Adrenal gland (tissue), 9 donors: ENCODE measurements at regions not wholly inside any gene's neighbourhood (a gene's known extent, or its start where the extent isn't known, plus 50 kb on each side); places are given as distances from the start of the nearest gene placed in this dataset.

ENCODE experiments used
- DNase-seq, 7 donors: peaks; one replicate each; pipeline ENCODE4 v3.0.0-alpha.2; 2019 to 2020
- H3K27ac ChIP-seq, 5 donors: fragments of 200-600 bp; sonication (generic) in 4 of 5; 1 replicate in 3 of 5; 2 replicates in 2 of 5; pipeline versions ENCODE4 v1.5.1 to v1.8.0; 2016 to 2020; ENCODE audit warnings: mild to moderate bottlenecking in 1 of 5
- H3K27me3 ChIP-seq: fragments of 200-600 bp; 2 replicates; pipeline ENCODE4 v1.8.0; 2021
- H3K36me3 ChIP-seq, 2 donors: fragments of 200-600 bp; replicated peaks in 1 of 2; 1 replicate in 1 of 2; 2 replicates in 1 of 2; pipeline versions ENCODE4 v1.5.1 to v1.8.0; 2018 to 2022
- H3K4me1 ChIP-seq, 2 donors: fragments of 200-600 bp; replicated peaks in 1 of 2; 1 replicate in 1 of 2; 2 replicates in 1 of 2; pipeline versions ENCODE4 v1.5.1 to v1.8.0; 2018 to 2021
- H3K4me3 ChIP-seq, 4 donors: fragments of 200-600 bp; sonication (generic) in 3 of 4; one replicate each; pipeline ENCODE4 v1.5.1; 2016 to 2018
- H3K9me3 ChIP-seq, 3 donors: fragments of 200-600 bp; sonication (generic) in 1 of 3; replicated peaks in 1 of 3; 1 replicate in 2 of 3; 2 replicates in 1 of 3; pipeline versions ENCODE4 v1.5.1 to v1.8.0; 2016 to 2021
- POLR2A ChIP-seq, 2 donors: fragments of 450-650 bp; IDR thresholded peaks; one replicate each; pipeline ENCODE4 v1.6.1; 2017; ENCODE audit warnings: antibody characterized with exemption in 2 of 2, mild to moderate bottlenecking in 2 of 2, moderate library complexity in 1 of 2
- WGBS, 4 donors: extraction: QIAGEN DNeasy Blood & Tissue Kit in 2 of 4; methylation state at CpG; one replicate each; pipeline versions ENCODE4 v1.1.5 to v1.1.7; 2013 to 2017; 5-methylcytosine and 5-hydroxymethylcytosine counted together
- intact Hi-C, 2 donors: fragments of 100-400 bp; cut with DNase I; formaldehyde crosslinking; loops; one replicate each; pipeline versions ENCODE4 v1.14.1 to v1.15.0; 2022 to 2023
- TF ChIP-seq, protein P1 (sequence below), 6 experiments: fragments of 450-650 bp in 4 of 6; fragments of 200-600 bp in 2 of 6; sonication (generic) in 1 of 6; IDR thresholded peaks; 1 replicate in 5 of 6; 2 replicates in 1 of 6; pipeline versions ENCODE4 v1.5.1 to v1.8.0; 2016 to 2021; ENCODE audit warnings: antibody characterized with exemption in 6 of 6, mild to moderate bottlenecking in 2 of 6, moderate library complexity in 1 of 6
- donor health status: healthy with polysubstance abuse.
- donor health status: Bipolar disorder and iron deficiency.
- donor health status: DM: yes; HTN: yes; CAD: no.
- donor health status: DM: no; HTN: no; CAD: no.
- donor health status: DM: no; HTN: no; CAD: no.

DNA sequence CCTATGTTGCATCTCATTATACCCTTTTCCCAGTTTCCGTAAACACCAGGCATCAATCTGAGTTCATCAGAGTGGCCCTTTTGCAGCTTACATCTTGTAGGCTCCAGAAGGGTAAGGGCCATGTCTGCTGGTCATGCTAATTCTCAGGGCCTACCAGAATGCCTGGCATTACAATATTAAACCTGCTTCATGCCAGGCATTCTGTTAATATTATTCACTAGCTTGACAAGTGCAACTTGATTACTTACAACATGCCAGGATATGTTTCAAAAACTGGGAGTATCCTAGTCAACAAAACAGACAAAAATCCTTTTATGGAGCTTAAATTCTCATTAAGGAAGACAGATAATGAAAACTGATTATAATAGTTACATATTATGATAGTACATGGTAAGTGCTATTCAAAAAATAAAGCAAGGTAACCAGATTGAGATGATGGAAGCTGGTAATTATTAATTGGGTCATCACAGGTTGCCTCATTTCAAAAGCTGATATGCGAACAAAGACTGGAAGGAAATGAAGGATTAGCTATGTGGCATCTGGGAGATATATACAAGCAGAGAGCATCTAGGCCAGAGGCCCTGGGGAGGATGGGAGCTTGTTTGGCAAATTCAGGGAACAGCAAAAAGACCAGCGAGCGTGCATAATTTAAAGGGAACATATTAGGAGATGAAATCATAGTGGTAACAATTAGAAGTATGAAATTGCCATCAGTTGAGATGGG lies 406.3 kb downstream of the DMRT2 start:
- intact Hi-C loops: no loop called here
- WGBS, 4 donors: 59 to 84% (median 70%) methylated on average over 4 of the region's 4 CpGs
- no peaks in the 10 kb centered on the region for H3K36me3 ChIP-seq
- TF ChIP-seq, protein P1, sequence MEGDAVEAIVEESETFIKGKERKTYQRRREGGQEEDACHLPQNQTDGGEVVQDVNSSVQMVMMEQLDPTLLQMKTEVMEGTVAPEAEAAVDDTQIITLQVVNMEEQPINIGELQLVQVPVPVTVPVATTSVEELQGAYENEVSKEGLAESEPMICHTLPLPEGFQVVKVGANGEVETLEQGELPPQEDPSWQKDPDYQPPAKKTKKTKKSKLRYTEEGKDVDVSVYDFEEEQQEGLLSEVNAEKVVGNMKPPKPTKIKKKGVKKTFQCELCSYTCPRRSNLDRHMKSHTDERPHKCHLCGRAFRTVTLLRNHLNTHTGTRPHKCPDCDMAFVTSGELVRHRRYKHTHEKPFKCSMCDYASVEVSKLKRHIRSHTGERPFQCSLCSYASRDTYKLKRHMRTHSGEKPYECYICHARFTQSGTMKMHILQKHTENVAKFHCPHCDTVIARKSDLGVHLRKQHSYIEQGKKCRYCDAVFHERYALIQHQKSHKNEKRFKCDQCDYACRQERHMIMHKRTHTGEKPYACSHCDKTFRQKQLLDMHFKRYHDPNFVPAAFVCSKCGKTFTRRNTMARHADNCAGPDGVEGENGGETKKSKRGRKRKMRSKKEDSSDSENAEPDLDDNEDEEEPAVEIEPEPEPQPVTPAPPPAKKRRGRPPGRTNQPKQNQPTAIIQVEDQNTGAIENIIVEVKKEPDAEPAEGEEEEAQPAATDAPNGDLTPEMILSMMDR (IDR thresholded peaks at IDR 0.05): no peak
- TF ChIP-seq POLR2A (IDR thresholded peaks at IDR 0.05): no peak
- H3K27ac ChIP-seq: no peak overlapping the region
- no peak overlapping the region for H3K4me3 ChIP-seq
- DNase-seq: no peak
- no peaks in the 10 kb centered on the region for H3K27me3 ChIP-seq
- no peaks in the 10 kb centered on the region for H3K9me3 ChIP-seq
- H3K4me1 ChIP-seq: no peaks in the 10 kb centered on the region

DNA sequence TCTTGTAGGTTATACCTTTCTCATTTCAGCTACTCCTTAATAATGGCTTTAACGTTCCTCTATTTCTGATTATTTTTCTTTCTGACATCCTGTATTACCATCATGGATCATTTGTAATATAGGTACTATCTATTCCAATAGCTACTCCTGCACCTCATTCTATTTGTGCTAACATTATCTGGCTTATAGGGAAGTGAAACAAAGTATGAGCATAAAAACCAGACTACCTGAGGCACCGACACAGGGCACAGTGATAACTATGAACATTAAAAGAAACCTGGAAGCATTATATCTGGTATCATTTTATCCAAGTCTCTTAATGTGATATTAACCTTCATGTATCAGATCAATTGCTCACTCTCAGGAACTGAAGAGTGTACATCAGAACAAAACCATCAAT lies 407.3 kb downstream of the DMRT2 start:
- no peaks in the 10 kb centered on the region for H3K9me3 ChIP-seq
- H3K4me3 ChIP-seq: no peak overlapping the region
- no peak overlapping the region for H3K27ac ChIP-seq
- H3K36me3 ChIP-seq: no peaks in the 10 kb centered on the region
- no peak for DNase-seq
- H3K27me3 ChIP-seq: no peaks in the 10 kb centered on the region
- intact Hi-C loops: no loop called here
- H3K4me1 ChIP-seq: no peaks in the 10 kb centered on the region
- 73 to 84% (median 78%) methylated on average over 2 of the region's 2 CpGs for WGBS, 4 donors
- TF ChIP-seq POLR2A (IDR thresholded peaks at IDR 0.05): no peak
- TF ChIP-seq, protein P1 (IDR thresholded peaks at IDR 0.05): no peak

DNA sequence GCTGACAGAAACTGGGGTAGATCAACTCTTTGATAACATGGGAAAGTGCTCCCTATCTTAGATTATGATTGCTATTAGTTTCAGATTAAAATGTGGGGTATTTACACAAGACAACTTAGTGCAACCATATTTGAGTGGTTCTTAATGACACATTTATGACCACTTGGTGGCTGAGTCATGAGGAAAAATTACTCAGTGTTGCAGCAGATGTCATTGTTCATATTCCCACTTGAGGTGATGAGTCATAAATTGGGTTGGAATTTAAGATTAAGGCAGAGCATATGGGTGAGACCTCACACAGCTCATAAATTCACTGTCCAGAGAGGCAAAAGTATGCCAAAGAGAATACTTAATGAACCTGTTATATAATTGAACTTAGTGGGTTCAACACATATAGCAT lies 408.3 kb downstream of the DMRT2 start:
- Histone ChIP-seq H3K36me3 (no peaks in the 10 kb centered on the region), H3K4me3 (no peak overlapping the region), H3K27ac (no peak overlapping the region), H3K9me3 (no peaks in the 10 kb centered on the region), H3K4me1 (no peaks in the 10 kb centered on the region), H3K27me3 (no peaks in the 10 kb centered on the region)
- intact Hi-C loops: no loop called here
- no peak for TF ChIP-seq POLR2A (IDR thresholded peaks at IDR 0.05)
- TF ChIP-seq, protein P1 (IDR thresholded peaks at IDR 0.05): no peak
- DNase-seq: no peak

DNA sequence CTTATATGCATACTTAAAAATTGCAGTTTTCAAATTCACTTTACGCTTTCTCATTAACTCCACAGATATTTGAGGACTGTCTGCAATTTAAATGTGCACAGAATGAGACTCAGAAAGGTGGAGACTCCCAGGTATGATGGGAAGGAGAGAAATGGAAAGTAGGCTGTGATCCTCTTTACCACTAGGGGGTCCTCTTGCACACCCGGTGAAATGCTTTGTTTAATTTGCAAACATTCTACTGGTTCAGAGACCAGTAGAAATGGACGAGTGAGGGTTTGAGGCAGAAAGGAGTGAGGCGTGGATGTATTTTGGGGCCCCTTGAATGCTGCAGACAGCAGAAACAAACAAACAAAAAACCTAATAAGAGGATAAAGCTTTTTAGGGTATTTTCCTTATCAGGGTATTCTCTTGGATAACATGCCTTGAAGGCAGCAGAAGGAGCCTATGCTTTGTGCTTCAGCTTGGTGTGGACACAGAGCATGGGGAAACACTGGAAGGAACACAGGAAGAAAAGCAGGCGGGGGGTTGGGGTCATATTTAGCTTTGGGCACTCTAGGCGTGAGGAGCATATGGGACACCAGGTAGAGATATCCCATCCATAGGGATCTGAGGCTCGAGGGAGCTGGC lies 410.1 kb downstream of the DMRT2 start:
- Histone ChIP-seq H3K4me3 (no peak overlapping the region), H3K9me3 (no peaks in the 10 kb centered on the region), H3K36me3 (no peaks in the 10 kb centered on the region), H3K4me1 (no peaks in the 10 kb centered on the region), H3K27me3 (no peaks in the 10 kb centered on the region), H3K27ac (no peak overlapping the region)
- TF ChIP-seq, protein P1 (IDR thresholded peaks at IDR 0.05): peak in 5 of 6 experiments; percentile 17 to 39 (median 34)
- TF ChIP-seq POLR2A (IDR thresholded peaks at IDR 0.05): no peak
- intact Hi-C loops: no loop called here
- WGBS, 4 donors: 51 to 54% (median 53%) methylated on average over 7 of the region's 7 CpGs
- no peak for DNase-seq
